Ovary (tissue), 3 donors: ENCODE measurements at regions not wholly inside any gene's neighbourhood (a gene's known extent, or its start where the extent isn't known, plus 50 kb on each side); places are given as distances from the start of the nearest gene placed in this dataset.

Experiments
- POLR2A ChIP-seq: fragments of 450-650 bp; IDR thresholded peaks from one replicate; pipeline ENCODE4 v1.6.1; 2017; ENCODE audit warnings: antibody characterized with exemption, mild to moderate bottlenecking, moderate library complexity
- TF ChIP-seq, protein P1 (sequence below), 3 donors: fragments of 450-650 bp in 2 of 3; fragments of 200-600 bp in 1 of 3; IDR thresholded peaks; one replicate each; pipeline versions ENCODE4 v1.5.1 to v1.8.0; 2016 to 2022; ENCODE audit warnings: antibody characterized with exemption in 3 of 3, mild to moderate bottlenecking in 1 of 3
- donor health status: DM: no; HTN: no; CAD: no.

- TF ChIP-seq, protein P1, sequence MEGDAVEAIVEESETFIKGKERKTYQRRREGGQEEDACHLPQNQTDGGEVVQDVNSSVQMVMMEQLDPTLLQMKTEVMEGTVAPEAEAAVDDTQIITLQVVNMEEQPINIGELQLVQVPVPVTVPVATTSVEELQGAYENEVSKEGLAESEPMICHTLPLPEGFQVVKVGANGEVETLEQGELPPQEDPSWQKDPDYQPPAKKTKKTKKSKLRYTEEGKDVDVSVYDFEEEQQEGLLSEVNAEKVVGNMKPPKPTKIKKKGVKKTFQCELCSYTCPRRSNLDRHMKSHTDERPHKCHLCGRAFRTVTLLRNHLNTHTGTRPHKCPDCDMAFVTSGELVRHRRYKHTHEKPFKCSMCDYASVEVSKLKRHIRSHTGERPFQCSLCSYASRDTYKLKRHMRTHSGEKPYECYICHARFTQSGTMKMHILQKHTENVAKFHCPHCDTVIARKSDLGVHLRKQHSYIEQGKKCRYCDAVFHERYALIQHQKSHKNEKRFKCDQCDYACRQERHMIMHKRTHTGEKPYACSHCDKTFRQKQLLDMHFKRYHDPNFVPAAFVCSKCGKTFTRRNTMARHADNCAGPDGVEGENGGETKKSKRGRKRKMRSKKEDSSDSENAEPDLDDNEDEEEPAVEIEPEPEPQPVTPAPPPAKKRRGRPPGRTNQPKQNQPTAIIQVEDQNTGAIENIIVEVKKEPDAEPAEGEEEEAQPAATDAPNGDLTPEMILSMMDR (IDR thresholded peaks at IDR 0.05): no peak
- no peak for TF ChIP-seq POLR2A
These were observed 212.7 kb upstream of the C1QTNF7 start for GRCh38 chr4:15215109-15215508.
